NT2/D1 (cell line): ENCODE measurements at regions not wholly inside any gene's neighbourhood (a gene's known extent, or its start where the extent isn't known, plus 50 kb on each side); places are given as distances from the start of the nearest gene placed in this dataset.

ENCODE experiments used
- YY1 ChIP-seq: IDR thresholded peaks from 2 replicates; pipeline ENCODE4 v1.6.1; 2011; ENCODE audit not compliant: insufficient read length, insufficient read depth
- ZNF274 ChIP-seq: IDR thresholded peaks from 2 replicates; pipeline ENCODE4 v1.6.1; 2011; ENCODE audit warnings: mild to moderate bottlenecking, low read depth, low read length

- TF ChIP-seq ZNF274 (no peak), YY1 (no peak)
Measured at GRCh38 chr7:16114633-16115032, 306.7 kb downstream of the CRPPA start.
